MM.1S (cell line): ENCODE measurements at regions not wholly inside any gene's neighbourhood (a gene's known extent, or its start where the extent isn't known, plus 50 kb on each side); places are given as distances from the start of the nearest gene placed in this dataset.
A peak's percentile ranks its signal among the peaks of the same experiment; 100 is the strongest.

Experiments used
- DNase-seq: peaks from one replicate; pipeline ENCODE4 v3.0.0-alpha.2; 2015
- H2AFZ ChIP-seq: fragments of 300-600 bp; sonication (generic); 2 replicates; pipeline ENCODE4 v1.6.0; 2016; ENCODE audit warnings: antibody characterized with exemption, low read length
- H3F3A ChIP-seq: fragments of 300-600 bp; sonication (generic); 2 replicates; pipeline ENCODE4 v1.6.1; 2016; ENCODE audit warnings: mild to moderate bottlenecking, antibody characterized with exemption, low read length, moderate library complexity, mixed read lengths; ENCODE audit not compliant: insufficient read depth
- H3K27ac ChIP-seq: fragments of 300-600 bp; sonication (generic); 2 replicates; pipeline ENCODE4 v1.5.1; 2016; ENCODE audit warnings: mild to moderate bottlenecking, low read length
- H3K27me3 ChIP-seq: fragments of 300-600 bp; sonication (generic); replicated peaks from 2 replicates; pipeline ENCODE4 v1.6.0; 2016; ENCODE audit warnings: low read length; ENCODE audit not compliant: insufficient read depth
- H3K36me3 ChIP-seq: fragments of 300-600 bp; sonication (generic); replicated peaks from 2 replicates; pipeline ENCODE4 v1.6.1; 2016; ENCODE audit warnings: mild to moderate bottlenecking, low read length, mixed read lengths; ENCODE audit not compliant: insufficient read depth
- H3K4me1 ChIP-seq: fragments of 300-600 bp; sonication (generic); 2 replicates; pipeline ENCODE4 v1.6.1; 2016; ENCODE audit warnings: low read length, mixed read lengths
- H3K4me2 ChIP-seq: fragments of 300-600 bp; sonication (generic); 2 replicates; pipeline ENCODE4 v1.6.0; 2016; ENCODE audit warnings: low read depth, low read length
- H3K4me3 ChIP-seq: fragments of 300-600 bp; sonication (generic); 2 replicates; pipeline ENCODE4 v1.5.1; 2016; ENCODE audit warnings: low read length, mixed read lengths
- H3K79me2 ChIP-seq: fragments of 300-600 bp; sonication (generic); 2 replicates; pipeline ENCODE4 v1.6.1; 2016; ENCODE audit warnings: mixed run types, low read length, mixed read lengths
- H3K9ac ChIP-seq: fragments of 300-600 bp; sonication (generic); 2 replicates; pipeline ENCODE4 v1.6.1; 2016; ENCODE audit warnings: low read length, mixed read lengths
- H3K9me2 ChIP-seq: fragments of 300-600 bp; sonication (generic); replicated peaks from 2 replicates; pipeline ENCODE4 v1.6.1; 2016; ENCODE audit warnings: mild to moderate bottlenecking, low read length, mixed read lengths; ENCODE audit not compliant: insufficient read depth
- H3K9me3 ChIP-seq: fragments of 300-600 bp; sonication (generic); replicated peaks from 2 replicates; pipeline ENCODE4 v1.6.1; 2016; ENCODE audit warnings: mild to moderate bottlenecking, low read length, mixed read lengths; ENCODE audit not compliant: insufficient read depth
- H4K20me1 ChIP-seq: fragments of 300-600 bp; sonication (generic); 2 replicates; pipeline ENCODE4 v1.6.1; 2016; ENCODE audit warnings: mild to moderate bottlenecking, low read length, moderate library complexity, mixed read lengths; ENCODE audit not compliant: insufficient read depth
- EZH2 ChIP-seq: fragments of 300-600 bp; sonication (generic); optimal IDR thresholded peaks from 2 replicates; pipeline ENCODE3; 2017; ENCODE audit warnings: low read depth, mild to moderate bottlenecking, antibody characterized with exemption, low read length, mixed read lengths
- EZH2phosphoT487 ChIP-seq: fragments of 300-600 bp; sonication (generic); IDR thresholded peaks from 2 replicates; pipeline ENCODE4 v1.6.1; 2018; ENCODE audit warnings: antibody characterized with exemption, low read length
- TF ChIP-seq, protein P1 (sequence below): fragments of 300-600 bp; sonication (generic); IDR thresholded peaks from 2 replicates; pipeline ENCODE4 v1.5.1; 2016; ENCODE audit warnings: antibody characterized with exemption, low read length, mixed read lengths

- Histone ChIP-seq H3K4me1 (peaks cover 25% of the 10 kb centered on the region), H3K4me3 (0 out of 2 replicates have a peak overlapping the region, but pooled peaks have one; percentile 17), H3K9ac (peak overlapping the region; percentile 17; the same call in 1 of the 2 replicates), H3F3A (peaks cover 23% of the 10 kb centered on the region), H3K27ac (peak overlapping the region; percentile 75), H3K27me3 (no peaks in the 10 kb centered on the region), H3K9me2 (no peaks in the 10 kb centered on the region), H3K9me3 (no peaks in the 10 kb centered on the region), H3K36me3 (no peaks in the 10 kb centered on the region), H3K79me2 (no peaks in the 10 kb centered on the region), H4K20me1 (no peaks in the 10 kb centered on the region), H3K4me2 (peak overlapping the region; percentile 60), H2AFZ (peak overlapping the region; percentile 52)
- DNase-seq: peak; percentile 82
- no peak for TF ChIP-seq EZH2phosphoT487
- TF ChIP-seq, protein P1, sequence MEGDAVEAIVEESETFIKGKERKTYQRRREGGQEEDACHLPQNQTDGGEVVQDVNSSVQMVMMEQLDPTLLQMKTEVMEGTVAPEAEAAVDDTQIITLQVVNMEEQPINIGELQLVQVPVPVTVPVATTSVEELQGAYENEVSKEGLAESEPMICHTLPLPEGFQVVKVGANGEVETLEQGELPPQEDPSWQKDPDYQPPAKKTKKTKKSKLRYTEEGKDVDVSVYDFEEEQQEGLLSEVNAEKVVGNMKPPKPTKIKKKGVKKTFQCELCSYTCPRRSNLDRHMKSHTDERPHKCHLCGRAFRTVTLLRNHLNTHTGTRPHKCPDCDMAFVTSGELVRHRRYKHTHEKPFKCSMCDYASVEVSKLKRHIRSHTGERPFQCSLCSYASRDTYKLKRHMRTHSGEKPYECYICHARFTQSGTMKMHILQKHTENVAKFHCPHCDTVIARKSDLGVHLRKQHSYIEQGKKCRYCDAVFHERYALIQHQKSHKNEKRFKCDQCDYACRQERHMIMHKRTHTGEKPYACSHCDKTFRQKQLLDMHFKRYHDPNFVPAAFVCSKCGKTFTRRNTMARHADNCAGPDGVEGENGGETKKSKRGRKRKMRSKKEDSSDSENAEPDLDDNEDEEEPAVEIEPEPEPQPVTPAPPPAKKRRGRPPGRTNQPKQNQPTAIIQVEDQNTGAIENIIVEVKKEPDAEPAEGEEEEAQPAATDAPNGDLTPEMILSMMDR: no peak
Measured at GRCh38 chr4:166662266-166662843, 571.9 kb downstream of the SPOCK3 start.

- Histone ChIP-seq H3K27ac (no peak overlapping the region), H3K9me2 (no peaks in the 10 kb centered on the region), H3K4me3 (no peak overlapping the region), H3K79me2 (no peaks in the 10 kb centered on the region), H3K9ac (no peak overlapping the region), H3K27me3 (no peaks in the 10 kb centered on the region), H3K4me1 (no peaks in the 10 kb centered on the region), H3K4me2 (no peak overlapping the region), H2AFZ (no peak overlapping the region), H4K20me1 (no peaks in the 10 kb centered on the region), H3K36me3 (no peaks in the 10 kb centered on the region), H3F3A (no peaks in the 10 kb centered on the region), H3K9me3 (no peaks in the 10 kb centered on the region)
- no peak for TF ChIP-seq EZH2
- TF ChIP-seq, protein P1: no peak
- no peak for TF ChIP-seq EZH2phosphoT487
- DNase-seq: no peak
Measured at GRCh38 chr4:166670341-166670740, 564.0 kb downstream of the SPOCK3 start.

DNA sequence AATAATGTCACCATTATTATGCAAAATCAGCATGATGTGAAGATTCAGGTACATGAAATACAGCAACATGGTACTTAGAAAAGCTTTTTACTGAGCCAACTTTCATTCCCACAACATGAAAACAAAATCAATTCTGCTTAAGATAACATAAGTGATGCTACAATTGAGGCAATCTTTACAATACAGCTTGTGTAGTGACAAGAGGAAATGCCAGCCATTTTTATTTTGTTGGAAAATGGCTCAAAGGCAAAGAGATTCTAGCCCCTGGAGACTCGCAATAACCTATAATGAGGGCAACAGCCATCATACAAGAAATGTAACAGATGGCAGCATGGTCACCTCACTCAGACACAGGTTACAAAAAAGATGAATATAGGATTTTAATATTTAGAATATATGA lies 560.4 kb downstream of the SPOCK3 start:
- H3K27me3 ChIP-seq: no peaks in the 10 kb centered on the region
- no peaks in the 10 kb centered on the region for H3K79me2 ChIP-seq
- no peaks in the 10 kb centered on the region for H3F3A ChIP-seq
- DNase-seq: no peak
- no peaks in the 10 kb centered on the region; the same call in 1 of the 2 replicates for H3K9me3 ChIP-seq
- no peaks in the 10 kb centered on the region for H4K20me1 ChIP-seq
- no peaks in the 10 kb centered on the region for H3K4me1 ChIP-seq
- H2AFZ ChIP-seq: no peak overlapping the region
- no peaks in the 10 kb centered on the region for H3K36me3 ChIP-seq
- H3K27ac ChIP-seq: no peak overlapping the region
- H3K4me2 ChIP-seq: no peak overlapping the region
- H3K9ac ChIP-seq: no peak overlapping the region
- no peak overlapping the region for H3K4me3 ChIP-seq
- H3K9me2 ChIP-seq: no peaks in the 10 kb centered on the region
- TF ChIP-seq EZH2phosphoT487: no peak
- TF ChIP-seq, protein P1: no peak
- no peak for TF ChIP-seq EZH2
